HG03575 (cell line): ENCODE measurements at regions not wholly inside any gene's neighbourhood (a gene's known extent, or its start where the extent isn't known, plus 50 kb on each side); places are given as distances from the start of the nearest gene placed in this dataset.

Experiments used
- ATAC-seq: cut with Tn5 transposase; IDR thresholded peaks from one replicate; pipeline ENCODE4 v1.9.1; 2021; ENCODE audit not compliant: unreplicated experiment, insufficient number of reproducible peaks, low FRiP score; ENCODE audit errors: extremely low read depth

DNA sequence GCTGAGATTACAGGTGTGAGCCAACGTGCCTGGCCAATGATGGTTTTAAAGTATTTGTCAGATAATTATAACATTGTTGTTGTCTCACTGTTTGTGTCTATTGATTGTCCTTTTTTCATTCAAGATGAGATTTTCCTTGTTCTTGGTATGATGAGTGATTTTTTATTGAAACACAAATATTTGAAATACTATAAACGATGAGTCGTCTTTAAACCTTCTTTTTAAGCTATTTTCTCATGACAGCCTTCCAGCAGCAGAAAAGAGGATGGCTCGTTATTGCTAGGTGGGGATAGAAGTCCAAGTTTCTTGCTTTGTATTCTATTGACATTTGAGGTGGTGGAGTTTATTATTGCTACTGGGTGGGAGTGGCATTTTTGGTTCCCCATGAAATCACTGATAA lies 61.7 kb upstream of the MDFIC2 start:
- ATAC-seq, result no peak
